ENCODE measurements at regions not wholly inside any gene's neighbourhood (a gene's known extent, or its start where the extent isn't known, plus 50 kb on each side); places are given as distances from the start of the nearest gene placed in this dataset.

- in situ Hi-C loops (cut with HindIII; ENCODE audit: low sequenced_read_pairs): no loop called here
Measured at GRCh38 chr5:30957591-30957990, 235.9 kb upstream of the CDH6 start.

GRCh38 chr5:30956251-30956650 is 237.2 kb upstream of the CDH6 start:
- in situ Hi-C loops (cut with HindIII; ENCODE audit: low sequenced_read_pairs): no loop called here

GRCh38 chr5:30937070-30937469 is 256.4 kb upstream of the CDH6 start:
- in situ Hi-C loops (cut with HindIII; ENCODE audit: low sequenced_read_pairs): no loop called here

GRCh38 chr5:30933599-30933998 is 259.9 kb upstream of the CDH6 start:
- in situ Hi-C loops (cut with HindIII; ENCODE audit: low sequenced_read_pairs): no loop called here

GRCh38 chr5:30932273-30933017 is 261.0 kb upstream of the CDH6 start:
- in situ Hi-C loops (cut with HindIII; ENCODE audit: low sequenced_read_pairs): no loop called here

GRCh38 chr5:30930736-30931135 is 262.8 kb upstream of the CDH6 start:
- in situ Hi-C loops (cut with HindIII; ENCODE audit: low sequenced_read_pairs): no loop called here

- in situ Hi-C loops (cut with HindIII; ENCODE audit: low sequenced_read_pairs): no loop called here
Measured at GRCh38 chr5:30928956-30929355, 264.5 kb upstream of the CDH6 start.

- in situ Hi-C loops (cut with HindIII; ENCODE audit: low sequenced_read_pairs): no loop called here
Measured at GRCh38 chr5:30926218-30926617, 267.3 kb upstream of the CDH6 start.

GRCh38 chr5:30921388-30921787 is 272.1 kb upstream of the CDH6 start:
- in situ Hi-C loops (cut with HindIII; ENCODE audit: low sequenced_read_pairs): no loop called here

GRCh38 chr5:30918171-30918570 is 275.3 kb upstream of the CDH6 start:
- in situ Hi-C loops (cut with HindIII; ENCODE audit: low sequenced_read_pairs): no loop called here

- in situ Hi-C loops (cut with HindIII; ENCODE audit: low sequenced_read_pairs): no loop called here
Measured at GRCh38 chr5:30908356-30908755, 285.1 kb upstream of the CDH6 start.

GRCh38 chr5:30900367-30900766 is 293.1 kb upstream of the CDH6 start:
- in situ Hi-C loops (cut with HindIII; ENCODE audit: low sequenced_read_pairs): no loop called here

- in situ Hi-C loops (cut with HindIII; ENCODE audit: low sequenced_read_pairs): no loop called here
Measured at GRCh38 chr5:30894811-30895210, 298.7 kb upstream of the CDH6 start.

- in situ Hi-C loops (cut with HindIII; ENCODE audit: low sequenced_read_pairs): no loop called here
Measured at GRCh38 chr5:30891660-30892059, 301.8 kb upstream of the CDH6 start.

- in situ Hi-C loops (cut with HindIII; ENCODE audit: low sequenced_read_pairs): no loop called here
Measured at GRCh38 chr5:30890377-30890776, 303.1 kb upstream of the CDH6 start.

- in situ Hi-C loops (cut with HindIII; ENCODE audit: low sequenced_read_pairs): no loop called here
Measured at GRCh38 chr5:30880514-30880913, 313.0 kb upstream of the CDH6 start.

GRCh38 chr5:30879887-30880286 is 313.6 kb upstream of the CDH6 start:
- in situ Hi-C loops (cut with HindIII; ENCODE audit: low sequenced_read_pairs): no loop called here

- in situ Hi-C loops (cut with HindIII; ENCODE audit: low sequenced_read_pairs): no loop called here
Measured at GRCh38 chr5:30878746-30879145, 314.7 kb upstream of the CDH6 start.

- in situ Hi-C loops (cut with HindIII; ENCODE audit: low sequenced_read_pairs): no loop called here
Measured at GRCh38 chr5:30878296-30878695, 315.2 kb upstream of the CDH6 start.

GRCh38 chr5:30874241-30875034 is 319.0 kb upstream of the CDH6 start:
- in situ Hi-C loops (cut with HindIII; ENCODE audit: low sequenced_read_pairs): no loop called here

GRCh38 chr5:30871196-30871595 is 322.3 kb upstream of the CDH6 start:
- in situ Hi-C loops (cut with HindIII; ENCODE audit: low sequenced_read_pairs): no loop called here

GRCh38 chr5:30867711-30868110 is 325.8 kb upstream of the CDH6 start:
- in situ Hi-C loops (cut with HindIII; ENCODE audit: low sequenced_read_pairs): no loop called here
